ENCODE measurements at regions not wholly inside any gene's neighbourhood (a gene's known extent, or its start where the extent isn't known, plus 50 kb on each side); places are given as distances from the start of the nearest gene placed in this dataset.
"Not testable (repeated sequence)": the region's sequence is repeated elsewhere in the genome, so short reads cannot be mapped to it uniquely, and the experiment has no call there.

DNA sequence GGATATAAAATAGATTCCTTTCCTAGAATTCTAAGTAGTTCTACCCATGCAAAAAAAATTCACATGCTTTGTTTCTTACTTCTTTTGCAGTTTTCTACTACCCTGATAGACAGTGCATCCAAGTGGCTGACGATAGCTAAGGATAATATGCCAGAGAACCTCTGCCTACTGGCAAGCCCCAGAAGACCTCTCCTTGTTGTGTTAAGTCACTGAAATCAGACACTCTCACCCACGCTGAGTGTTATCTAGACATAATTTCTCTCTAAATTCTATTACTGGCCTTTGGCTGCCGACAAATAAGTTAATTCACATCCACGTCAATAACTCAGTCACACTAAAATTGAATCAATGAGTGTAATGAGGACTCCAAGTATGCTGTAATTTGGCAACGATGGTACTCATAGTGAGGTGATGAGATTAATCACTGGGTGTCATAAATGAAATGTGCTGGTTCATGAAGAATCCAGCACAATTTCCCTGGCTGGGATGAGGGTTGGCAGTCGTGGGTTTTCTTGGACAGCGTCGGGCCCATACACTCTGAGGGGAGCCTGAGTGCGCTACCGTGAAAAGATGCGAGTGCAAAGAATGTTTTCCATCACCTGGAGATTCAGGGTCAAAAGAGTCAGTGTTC, 354.8 kb upstream of the TMEM132C start:
- DNase-seq (ENCODE audit: low read depth in 2 of 2): no peak

GRCh38 chr12:127923501-127923900, 343.5 kb upstream of the TMEM132C start:
- DNase-seq (ENCODE audit: low read depth in 2 of 2): no peak

GRCh38 chr12:127925971-127926370, 341.0 kb upstream of the TMEM132C start:
- no peak for DNase-seq (ENCODE audit: low read depth in 2 of 2)

DNA sequence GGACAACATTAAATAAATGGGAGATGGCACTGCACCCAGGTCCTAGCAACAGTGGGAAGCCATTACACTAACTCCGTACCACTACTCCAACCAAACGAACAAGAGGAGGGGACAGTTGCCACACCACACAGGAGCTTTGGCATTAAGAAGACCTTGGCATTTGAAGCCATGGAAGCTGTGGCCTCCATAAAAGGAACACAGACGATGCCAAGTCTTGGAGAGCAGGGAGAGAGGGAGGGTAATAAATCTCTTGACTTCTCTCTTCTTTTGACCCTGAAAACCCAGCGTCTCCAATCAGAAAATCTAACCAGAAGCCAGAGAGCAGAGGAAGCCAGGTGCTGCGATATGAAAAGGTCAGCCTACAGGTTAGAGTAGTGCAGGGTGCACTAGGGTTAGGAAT, 338.8 kb upstream of the TMEM132C start:
- no peak for DNase-seq (ENCODE audit: low read depth in 2 of 2)

- no peak for DNase-seq (ENCODE audit: low read depth in 2 of 2)
These were observed 338.1 kb upstream of the TMEM132C start for GRCh38 chr12:127928615-127929571.

DNA sequence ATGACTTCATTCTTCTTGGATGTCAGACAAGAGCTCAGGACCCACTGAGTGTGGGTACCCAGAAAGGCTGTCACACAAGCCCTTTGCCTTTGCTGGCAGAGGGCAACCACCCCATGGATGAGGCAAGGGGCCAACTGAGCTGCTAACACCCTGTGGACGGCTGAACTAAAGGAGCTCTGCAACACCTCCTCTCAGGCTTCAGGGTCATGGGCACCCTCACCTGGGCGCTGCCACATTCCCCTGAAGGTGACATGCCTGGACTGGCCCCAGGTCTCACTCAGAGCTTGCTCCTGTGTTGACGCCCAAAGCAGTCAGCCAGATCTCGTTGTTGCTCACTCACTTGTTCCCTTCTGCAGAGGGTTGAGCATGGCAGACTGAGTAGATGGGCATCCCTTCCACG, 336.8 kb upstream of the TMEM132C start:
- DNase-seq (ENCODE audit: low read depth in 2 of 2): no peak

DNA sequence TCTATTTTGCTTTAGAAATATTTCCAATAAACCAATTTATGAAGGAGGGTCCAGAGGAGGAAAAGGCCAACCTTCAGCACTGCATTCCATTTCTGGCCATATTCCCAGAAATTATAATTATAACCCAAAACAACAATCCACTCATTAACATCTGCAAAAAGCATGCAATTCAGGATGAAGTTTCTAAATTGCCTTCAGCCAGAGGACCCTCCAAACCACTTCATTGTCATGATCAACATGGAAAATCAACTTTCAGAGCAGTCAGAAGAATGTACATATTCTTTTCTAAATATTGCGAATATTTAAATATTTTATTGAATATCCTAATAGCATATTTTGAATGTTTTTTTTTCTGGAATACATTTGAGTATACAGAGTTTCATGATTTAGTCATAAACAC, 332.6 kb upstream of the TMEM132C start:
- DNase-seq (ENCODE audit: low read depth in 2 of 2): no peak

DNA sequence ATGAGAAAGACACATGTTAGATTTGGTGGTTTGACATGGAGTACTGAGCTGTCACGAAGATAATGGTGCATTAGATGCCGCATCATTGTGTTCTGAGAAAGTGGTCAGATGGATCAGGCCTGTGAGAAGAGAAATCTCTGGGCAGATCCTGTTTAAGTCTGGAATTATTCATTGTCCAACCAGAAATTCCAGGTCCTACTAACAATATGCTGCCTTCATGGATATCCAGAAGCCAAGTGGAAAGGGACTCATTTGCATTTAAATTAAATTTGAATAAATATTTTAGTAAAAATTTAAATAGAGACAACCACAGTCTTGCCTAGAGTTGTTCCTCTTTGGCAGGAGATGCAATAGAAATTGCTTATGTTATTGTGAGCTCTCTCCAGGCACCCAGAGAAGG, 330.5 kb upstream of the TMEM132C start:
- no peak for DNase-seq (ENCODE audit: low read depth in 2 of 2)

- DNase-seq (ENCODE audit: low read depth in 2 of 2): no peak
These were observed 325.6 kb upstream of the TMEM132C start for GRCh38 chr12:127941332-127941731.

GRCh38 chr12:127942981-127943380, 324.0 kb upstream of the TMEM132C start:
- no peak for DNase-seq (ENCODE audit: low read depth in 2 of 2)

DNA sequence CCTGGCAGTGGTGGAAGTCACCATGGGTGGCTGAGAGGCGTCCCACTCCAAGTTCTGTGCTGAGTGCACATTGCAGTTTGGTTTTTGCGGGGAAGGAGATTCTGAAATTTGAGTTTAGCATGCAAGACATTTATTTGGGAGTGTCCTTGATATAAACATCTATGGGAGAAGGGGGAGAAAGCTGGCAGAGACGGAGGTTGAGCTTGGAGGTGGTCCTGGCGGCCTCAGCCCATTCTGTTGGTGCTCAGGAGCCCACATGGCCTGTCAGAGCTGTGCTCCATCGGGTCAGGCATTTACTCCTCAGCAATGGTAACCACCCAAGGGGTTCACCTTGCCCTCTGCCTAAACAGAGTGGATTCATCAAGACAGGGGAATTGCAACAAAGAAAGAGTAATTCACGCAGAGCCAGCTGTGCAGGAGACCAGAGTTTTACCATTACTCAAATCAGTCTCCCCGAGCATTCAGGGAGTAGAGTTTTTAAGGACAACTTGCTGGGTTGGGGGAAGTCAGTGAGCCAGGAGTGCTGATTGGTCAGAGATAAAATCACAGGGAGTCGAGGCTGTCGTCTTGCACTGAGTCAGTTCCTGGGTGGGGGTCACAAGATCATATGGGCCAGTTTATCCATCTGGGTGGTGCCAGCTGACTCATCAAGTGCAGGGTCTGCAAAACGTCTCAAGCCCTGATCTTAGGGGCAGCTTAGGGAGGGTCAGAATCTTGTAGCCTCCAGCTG, 323.3 kb upstream of the TMEM132C start:
- no peak for DNase-seq (ENCODE audit: low read depth in 2 of 2)

DNA sequence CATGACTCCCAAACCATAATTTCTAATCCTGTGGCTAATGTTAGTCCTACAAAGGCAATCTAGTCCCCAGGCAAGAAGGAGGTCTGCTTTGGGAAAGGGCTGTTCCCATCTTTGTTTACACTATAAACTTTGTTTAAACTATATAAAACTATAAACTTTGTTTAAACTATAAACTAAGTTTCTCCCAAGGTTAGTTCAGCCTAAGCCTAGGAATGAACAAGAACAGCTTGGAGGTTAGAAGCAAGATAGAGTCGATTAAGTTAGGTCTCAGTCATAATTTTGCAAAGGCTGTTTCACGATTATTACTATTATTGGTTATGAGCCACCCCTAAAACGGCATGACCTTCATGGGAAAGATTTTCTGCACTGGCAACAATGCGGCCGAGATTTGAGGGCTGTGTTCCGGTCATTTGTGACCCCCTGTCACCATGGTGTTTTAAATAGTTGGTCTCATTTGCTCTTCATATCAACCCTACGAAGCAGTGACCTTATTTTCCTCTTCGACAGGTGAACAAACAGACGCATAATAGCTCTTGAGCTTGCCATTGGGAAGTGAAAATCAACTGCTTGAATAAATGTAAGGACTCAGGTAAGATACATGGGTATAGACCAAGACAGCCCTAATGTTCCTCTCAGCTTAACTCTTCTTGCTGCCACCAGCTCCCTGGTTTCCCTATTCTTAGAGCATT, 322.6 kb upstream of the TMEM132C start:
- no peak for DNase-seq (ENCODE audit: low read depth in 2 of 2)

GRCh38 chr12:127957001-127957660, 309.8 kb upstream of the TMEM132C start:
- DNase-seq (ENCODE audit: low read depth in 2 of 2): no peak

DNA sequence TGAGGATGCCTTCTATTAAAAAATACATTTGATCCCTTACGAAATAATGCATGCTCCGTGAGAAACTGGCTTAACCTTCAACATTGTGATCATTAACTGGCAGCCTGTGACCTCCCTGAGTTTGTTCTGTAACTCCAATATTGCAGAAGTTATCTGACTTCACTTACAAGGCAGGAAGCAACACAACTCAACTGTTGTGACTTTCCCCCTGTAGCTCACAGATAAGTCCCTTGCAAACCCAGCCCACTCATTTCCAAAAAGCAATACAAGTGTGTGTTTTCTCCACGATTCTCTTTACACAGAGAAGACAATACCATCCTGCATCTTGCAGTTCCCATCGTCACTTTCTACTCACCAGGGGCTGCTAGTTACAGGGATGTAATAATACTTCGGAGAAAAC, 304.7 kb upstream of the TMEM132C start:
- no peak for DNase-seq (ENCODE audit: low read depth in 2 of 2)

- DNase-seq (ENCODE audit: low read depth in 2 of 2): no peak
These were observed 303.0 kb upstream of the TMEM132C start for GRCh38 chr12:127963933-127964332.

GRCh38 chr12:127964717-127965116, 302.3 kb upstream of the TMEM132C start:
- DNase-seq (ENCODE audit: low read depth in 2 of 2): no peak

GRCh38 chr12:127966331-127966730, 300.6 kb upstream of the TMEM132C start:
- DNase-seq (ENCODE audit: low read depth in 2 of 2): no peak

- DNase-seq (ENCODE audit: low read depth in 2 of 2): no peak
These were observed 296.5 kb upstream of the TMEM132C start for GRCh38 chr12:127970491-127970890.

DNA sequence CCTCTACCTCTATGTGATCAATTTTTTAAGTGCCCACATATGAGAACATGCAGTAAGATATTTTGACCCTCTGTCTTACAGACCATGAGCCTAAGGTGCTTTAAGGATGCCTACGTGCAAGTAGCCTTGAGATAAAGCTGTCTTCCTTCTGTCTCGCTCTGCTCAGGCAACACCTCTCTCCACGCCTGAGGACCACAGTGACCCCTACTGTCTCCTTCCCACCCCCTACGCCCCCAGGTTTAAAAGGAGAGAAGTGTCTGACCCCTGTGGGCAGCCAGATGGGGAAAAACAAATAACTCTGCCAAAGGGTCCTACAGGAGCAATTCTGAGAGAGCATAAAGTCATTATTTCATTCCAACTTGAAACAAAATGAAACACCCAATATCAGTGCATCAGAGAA, 286.4 kb upstream of the TMEM132C start:
- DNase-seq (ENCODE audit: low read depth in 2 of 2): no peak

DNA sequence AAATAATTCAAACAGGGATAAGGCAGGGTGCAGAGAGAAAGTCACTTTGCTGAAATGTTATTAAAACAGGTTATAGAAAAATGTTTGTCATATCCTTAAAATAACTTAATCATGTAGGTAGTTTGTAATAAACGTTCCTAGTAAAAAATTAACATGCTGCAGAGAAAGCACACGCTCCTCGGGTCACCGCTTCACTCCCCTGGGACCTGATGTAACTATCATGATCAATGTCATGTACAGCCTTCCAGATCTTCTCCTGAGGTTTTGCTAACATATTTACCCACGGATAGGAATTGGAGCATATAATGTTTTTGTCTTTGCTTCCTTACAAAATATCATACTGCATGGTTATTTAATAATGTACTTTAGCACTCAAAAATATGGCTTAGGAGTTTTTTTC, 285.1 kb upstream of the TMEM132C start:
- DNase-seq (ENCODE audit: low read depth in 2 of 2): no peak

- DNase-seq (ENCODE audit: low read depth in 2 of 2): not testable (repeated sequence)
These were observed 283.7 kb upstream of the TMEM132C start for GRCh38 chr12:127983213-127983791.

Data from stimulated activated CD8-positive, alpha-beta memory T cell treated with anti-CD3 and anti-CD28 coated beads, Interleukin-2, amount 100 ng/mL, for 48 hours (primary cell).